ENCODE measurements at regions not wholly inside any gene's neighbourhood (a gene's known extent, or its start where the extent isn't known, plus 50 kb on each side); places are given as distances from the start of the nearest gene placed in this dataset.

- no peak for TF ChIP-seq CEBPB (IDR thresholded peaks at IDR 0.05)
- no peak for TF ChIP-seq TAF1 (IDR thresholded peaks at IDR 0.05; ENCODE audit: low read depth)
- no peak for TF ChIP-seq EP300 (IDR thresholded peaks at IDR 0.05; ENCODE audit: borderline replicate concordance)
- no peak for TF ChIP-seq RAD21 (IDR thresholded peaks at IDR 0.05; ENCODE audit: low read depth)
- TF ChIP-seq FOXM1 (IDR thresholded peaks at IDR 0.05; ENCODE audit: borderline replicate concordance, low read depth), result no peak
- TF ChIP-seq TEAD4 (IDR thresholded peaks at IDR 0.05), result no peak
- no peak for TF ChIP-seq ZBTB7A (IDR thresholded peaks at IDR 0.05; ENCODE audit: low read depth)
- no peak for TF ChIP-seq MAX (IDR thresholded peaks at IDR 0.05)
- no peak for TF ChIP-seq TCF12 (IDR thresholded peaks at IDR 0.05; ENCODE audit: low read depth)
- no peak for TF ChIP-seq CREB1 (IDR thresholded peaks at IDR 0.05; ENCODE audit: low read depth)
- no peak for TF ChIP-seq YY1 (IDR thresholded peaks at IDR 0.05; ENCODE audit: low read depth)
Observed at GRCh38 chr4:136634121-136634520, 898.2 kb downstream of the PCDH18 start.

- TF ChIP-seq FOXM1 (IDR thresholded peaks at IDR 0.05; ENCODE audit: borderline replicate concordance, low read depth) (no peak), TCF12 (IDR thresholded peaks at IDR 0.05; ENCODE audit: low read depth) (no peak), CREB1 (IDR thresholded peaks at IDR 0.05; ENCODE audit: low read depth) (no peak), MAX (IDR thresholded peaks at IDR 0.05) (no peak), CEBPB (IDR thresholded peaks at IDR 0.05) (no peak), USF1 (IDR thresholded peaks at IDR 0.05) (no peak), REST (IDR thresholded peaks at IDR 0.05; ENCODE audit: low read depth) (no peak), ZBTB7A (IDR thresholded peaks at IDR 0.05; ENCODE audit: low read depth) (no peak), TAF1 (IDR thresholded peaks at IDR 0.05; ENCODE audit: low read depth) (no peak), TEAD4 (IDR thresholded peaks at IDR 0.05) (no peak)
Observed at GRCh38 chr4:136599890-136600289, 932.4 kb downstream of the PCDH18 start.

- TF ChIP-seq MAX (IDR thresholded peaks at IDR 0.05) (no peak), FOXM1 (IDR thresholded peaks at IDR 0.05; ENCODE audit: borderline replicate concordance, low read depth) (no peak), TAF1 (IDR thresholded peaks at IDR 0.05; ENCODE audit: low read depth) (no peak), EGR1 (IDR thresholded peaks at IDR 0.05) (no peak), TCF12 (IDR thresholded peaks at IDR 0.05; ENCODE audit: low read depth) (no peak), TEAD4 (IDR thresholded peaks at IDR 0.05) (no peak), CEBPB (IDR thresholded peaks at IDR 0.05) (no peak), CREB1 (IDR thresholded peaks at IDR 0.05; ENCODE audit: low read depth) (no peak), EP300 (IDR thresholded peaks at IDR 0.05; ENCODE audit: borderline replicate concordance) (no peak), USF1 (IDR thresholded peaks at IDR 0.05) (no peak), ZBTB7A (IDR thresholded peaks at IDR 0.05; ENCODE audit: low read depth) (no peak), NFIC (IDR thresholded peaks at IDR 0.05) (no peak), RAD21 (IDR thresholded peaks at IDR 0.05; ENCODE audit: low read depth) (no peak), REST (IDR thresholded peaks at IDR 0.05; ENCODE audit: low read depth) (no peak)
Observed at GRCh38 chr4:136590440-136590839, 941.9 kb downstream of the PCDH18 start.

DNA sequence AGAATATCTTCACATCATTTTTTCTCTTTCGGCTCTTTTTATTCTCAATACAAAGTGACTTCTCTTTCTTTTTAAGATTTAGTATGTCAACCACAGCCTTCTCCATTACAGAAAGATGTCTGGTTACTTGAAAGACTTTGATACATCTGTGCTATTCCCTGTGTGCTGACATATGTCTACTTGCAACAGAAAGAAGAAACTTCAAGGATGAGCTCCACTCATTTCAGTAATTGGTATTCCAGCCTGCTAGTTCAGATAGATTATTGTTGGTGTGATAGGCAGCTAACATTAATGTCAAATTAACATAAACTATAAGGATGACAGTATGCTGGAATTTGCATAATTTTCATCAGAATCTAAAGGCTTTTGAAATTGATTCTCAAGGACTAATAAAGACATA lies 948.7 kb downstream of the PCDH18 start:
- TF ChIP-seq CEBPB (IDR thresholded peaks at IDR 0.05), result no peak
- no peak for TF ChIP-seq TEAD4 (IDR thresholded peaks at IDR 0.05)
- no peak for TF ChIP-seq NFIC (IDR thresholded peaks at IDR 0.05)
- no peak for TF ChIP-seq REST (IDR thresholded peaks at IDR 0.05; ENCODE audit: low read depth)
- TF ChIP-seq FOXM1 (IDR thresholded peaks at IDR 0.05; ENCODE audit: borderline replicate concordance, low read depth), result no peak
- TF ChIP-seq EGR1 (IDR thresholded peaks at IDR 0.05), result no peak

Measured in Ishikawa (cell line).